ENCODE measurements at regions not wholly inside any gene's neighbourhood (a gene's known extent, or its start where the extent isn't known, plus 50 kb on each side); places are given as distances from the start of the nearest gene placed in this dataset.

GRCh38 chr5:61627531-61627930 is 295.5 kb downstream of the ZSWIM6 start:
- TF ChIP-seq TAF1 (IDR thresholded peaks at IDR 0.05; ENCODE audit: borderline replicate concordance, insufficient read depth, low read length) (no peak), POLR2AphosphoS5 (IDR thresholded peaks at IDR 0.05; ENCODE audit: low read depth, low read length) (no peak), FOXP2 (optimal IDR thresholded peaks at IDR 0.05; ENCODE audit: borderline replicate concordance, extremely low read depth, extremely low read length, insufficient read depth) (no peak), REST (IDR thresholded peaks at IDR 0.05; ENCODE audit: insufficient read depth in 1 of 2, low read depth in 2 of 2, low read length in 2 of 2) (no peak), SIN3A (IDR thresholded peaks at IDR 0.05; ENCODE audit: borderline replicate concordance, insufficient read depth, low read length) (no peak)

All from PFSK-1 (cell line).